ENCODE measurements at regions not wholly inside any gene's neighbourhood (a gene's known extent, or its start where the extent isn't known, plus 50 kb on each side); places are given as distances from the start of the nearest gene placed in this dataset.

DNA sequence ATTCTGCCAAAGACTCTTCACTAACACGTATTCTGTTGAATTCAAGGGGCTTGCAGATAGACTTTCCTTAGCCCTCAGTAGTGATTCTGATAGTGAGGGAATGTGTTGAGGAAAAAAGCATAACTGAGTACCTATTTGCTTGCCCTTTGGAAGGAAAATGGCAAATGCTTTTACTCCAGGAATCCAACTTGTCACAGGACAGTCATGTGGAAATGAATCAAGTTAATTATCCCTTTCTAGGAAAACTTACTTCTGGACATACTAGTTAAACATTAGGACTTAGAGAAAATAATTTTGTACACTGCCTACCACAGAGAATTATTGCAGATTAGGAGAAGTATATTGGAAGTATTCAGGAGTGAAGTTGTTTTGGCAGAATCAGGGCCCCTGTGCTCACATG is 148.9 kb upstream of the SLC13A1 start:
- TF ChIP-seq YY1 (IDR thresholded peaks at IDR 0.05; ENCODE audit: insufficient read depth, insufficient read length), result no peak
- TF ChIP-seq SUZ12 (IDR thresholded peaks at IDR 0.05; ENCODE audit: extremely low read depth, insufficient read depth, insufficient read length), result no peak
- TF ChIP-seq ZNF274 (IDR thresholded peaks at IDR 0.05; ENCODE audit: low read depth, low read length), result no peak

All from NT2/D1 (cell line).